Neuronal stem cell (in vitro differentiated cells): ENCODE measurements at regions not wholly inside any gene's neighbourhood (a gene's known extent, or its start where the extent isn't known, plus 50 kb on each side); places are given as distances from the start of the nearest gene placed in this dataset.

Experiments used
- DNase-seq: peaks from one replicate; pipeline ENCODE4 v3.0.0-alpha.2; 2013; ENCODE audit warnings: low spot score
- H2AFZ ChIP-seq: one replicate; pipeline ENCODE4 v1.6.1; 2013; ENCODE audit warnings: mild to moderate bottlenecking, low read length, inconsistent platforms
- H2AK5ac ChIP-seq: 2 replicates; pipeline ENCODE4 v1.6.1; 2013; ENCODE audit warnings: low read depth, mild to moderate bottlenecking, inconsistent platforms, low read length, moderate library complexity, mixed read lengths
- H2BK120ac ChIP-seq: 2 replicates; pipeline ENCODE4 v1.6.1; 2013; ENCODE audit warnings: low read depth, mild to moderate bottlenecking, inconsistent platforms, low read length, moderate library complexity, mixed read lengths
- H2BK12ac ChIP-seq: one replicate; pipeline ENCODE4 v1.6.1; 2013; ENCODE audit warnings: low read length, inconsistent platforms
- H2BK15ac ChIP-seq: 2 replicates; pipeline ENCODE4 v1.6.1; 2013; ENCODE audit warnings: mild to moderate bottlenecking, low read length, inconsistent platforms, mixed read lengths
- H2BK5ac ChIP-seq: one replicate; pipeline ENCODE4 v1.6.1; 2013; ENCODE audit warnings: inconsistent platforms, mild to moderate bottlenecking, low read length, moderate library complexity
- H3K14ac ChIP-seq: one replicate; pipeline ENCODE4 v1.6.1; 2013; ENCODE audit warnings: low read length, inconsistent platforms
- H3K18ac ChIP-seq: 2 replicates; pipeline ENCODE4 v1.6.1; 2013; ENCODE audit warnings: low read length, inconsistent platforms
- H3K23ac ChIP-seq: 2 replicates; pipeline ENCODE4 v1.6.1; 2013; ENCODE audit warnings: low read depth, mild to moderate bottlenecking, mixed read lengths, low read length, inconsistent platforms; ENCODE audit not compliant: poor library complexity
- H3K27ac ChIP-seq: replicated peaks from 3 replicates; pipeline ENCODE4 v1.5.1; 2013; ENCODE audit warnings: low read length, inconsistent platforms
- H3K27me3 ChIP-seq, 3 experiments: 2 replicates each; pipeline ENCODE4 v1.6.1; 2013; ENCODE audit warnings: low read length in 3 of 3, mild to moderate bottlenecking in 2 of 3, inconsistent platforms in 1 of 3, low read depth in 1 of 3, mixed read lengths in 1 of 3, moderate library complexity in 1 of 3; ENCODE audit not compliant: control insufficient read depth in 3 of 3, insufficient read depth in 3 of 3
- H3K36me3 ChIP-seq, 2 donors: replicated peaks in 1 of 2; 2 replicates each; pipeline ENCODE4 v1.6.1; 2013; ENCODE audit warnings: low read length in 2 of 2; ENCODE audit not compliant: control insufficient read depth in 2 of 2, insufficient read depth in 2 of 2
- H3K4ac ChIP-seq: 2 replicates; pipeline ENCODE4 v1.6.1; 2013; ENCODE audit warnings: inconsistent platforms, mild to moderate bottlenecking, low read length, moderate library complexity
- H3K4me1 ChIP-seq, 2 donors: 1 replicate in 1 of 2; 2 replicates in 1 of 2; pipeline ENCODE4 v1.6.1; 2013; ENCODE audit warnings: low read length in 2 of 2, low read depth in 1 of 2; ENCODE audit not compliant: control insufficient read depth in 2 of 2, insufficient read depth in 1 of 2
- H3K4me2 ChIP-seq: one replicate; pipeline ENCODE4 v1.6.1; 2013; ENCODE audit warnings: mild to moderate bottlenecking, low read length, inconsistent platforms; ENCODE audit not compliant: insufficient read depth, poor library complexity, severe bottlenecking
- H3K4me3 ChIP-seq, 2 donors: 2 replicates each; pipeline ENCODE4 v1.5.1; 2013; ENCODE audit warnings: low read length in 2 of 2, mild to moderate bottlenecking in 2 of 2, inconsistent platforms in 1 of 2, moderate library complexity in 1 of 2
- H3K79me1 ChIP-seq: one replicate; pipeline ENCODE4 v1.6.1; 2013; ENCODE audit warnings: low read depth, mild to moderate bottlenecking, inconsistent platforms, low read length, moderate library complexity
- H3K9ac ChIP-seq: one replicate; pipeline ENCODE4 v1.6.1; 2013; ENCODE audit warnings: mild to moderate bottlenecking, low read depth, low read length, inconsistent platforms; ENCODE audit not compliant: poor library complexity
- H3K9me3 ChIP-seq, 2 donors: replicated peaks in 1 of 2; 2 replicates each; pipeline versions ENCODE3 to v1.6.1; 2013; ENCODE audit warnings: low read length in 2 of 2, mild to moderate bottlenecking in 2 of 2, inconsistent platforms in 1 of 2, low read depth in 1 of 2, mixed read lengths in 1 of 2, moderate library complexity in 1 of 2; ENCODE audit not compliant: control insufficient read depth in 2 of 2, insufficient read depth in 1 of 2
- H4K8ac ChIP-seq: one replicate; pipeline ENCODE4 v1.6.1; 2013; ENCODE audit warnings: low read depth, mild to moderate bottlenecking, inconsistent platforms, low read length, moderate library complexity
- H4K91ac ChIP-seq: one replicate; pipeline ENCODE4 v1.6.1; 2013; ENCODE audit warnings: low read length, low read depth, mild to moderate bottlenecking, inconsistent platforms; ENCODE audit not compliant: poor library complexity
- WGBS, 2 donors: extraction: QIAGEN DNeasy Blood & Tissue Kit; methylation state at CpG; one replicate each; pipeline ENCODE4 v1.1.7; 2013; ENCODE audit warnings: missing lambda C conversion rate in 2 of 2, mixed read lengths in 1 of 2; ENCODE audit not compliant: insufficient read length in 2 of 2, insufficient replicate concordance in 1 of 2; ENCODE audit errors: extremely low coverage in 2 of 2; 5-methylcytosine and 5-hydroxymethylcytosine counted together

DNA sequence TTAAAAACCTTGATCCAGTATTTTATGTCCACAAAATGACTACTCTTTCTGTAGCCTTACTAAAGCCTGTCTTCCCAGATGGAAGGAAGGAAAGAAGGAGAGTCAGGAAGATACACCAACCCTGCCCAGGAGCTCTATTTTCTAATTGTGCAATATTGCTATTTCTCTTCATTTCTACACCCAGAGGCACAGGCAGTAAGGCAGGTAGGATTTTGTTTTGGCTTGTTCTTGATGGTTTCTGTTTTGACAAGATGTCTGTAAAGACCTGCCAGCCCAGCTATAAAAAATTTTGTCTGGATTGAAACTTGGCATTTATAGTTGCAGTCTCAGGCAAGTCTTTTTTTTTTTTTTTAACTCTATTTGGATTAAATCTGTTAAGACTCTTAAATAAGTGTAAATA, 587.5 kb upstream of the ARID1B start:
- Histone ChIP-seq H4K8ac (no peak overlapping the region), H3K9ac (no peak overlapping the region), H3K79me1 (no peaks in the 10 kb centered on the region), H2BK120ac (no peak overlapping the region), H4K91ac (no peak overlapping the region), H2BK12ac (no peak overlapping the region), H3K4me2 (no peak overlapping the region), H3K27me3 (no peaks in the 10 kb centered on the region), H2AK5ac (no peak overlapping the region), H2BK5ac (no peak overlapping the region), H3K14ac (no peak overlapping the region), H3K23ac (no peak overlapping the region), H3K4me3 (no peak overlapping the region), H2BK15ac (no peak overlapping the region), H3K36me3 (no peaks in the 10 kb centered on the region), H3K18ac (no peak overlapping the region), H3K9me3 (no peaks in the 10 kb centered on the region), H3K27ac (no peak overlapping the region), H3K4ac (no peak overlapping the region), H3K4me1 (peaks cover 0 to 5% of the 10 kb centered on the region in 2 donors), H2AFZ (no peak overlapping the region)
- no peak for DNase-seq

DNA sequence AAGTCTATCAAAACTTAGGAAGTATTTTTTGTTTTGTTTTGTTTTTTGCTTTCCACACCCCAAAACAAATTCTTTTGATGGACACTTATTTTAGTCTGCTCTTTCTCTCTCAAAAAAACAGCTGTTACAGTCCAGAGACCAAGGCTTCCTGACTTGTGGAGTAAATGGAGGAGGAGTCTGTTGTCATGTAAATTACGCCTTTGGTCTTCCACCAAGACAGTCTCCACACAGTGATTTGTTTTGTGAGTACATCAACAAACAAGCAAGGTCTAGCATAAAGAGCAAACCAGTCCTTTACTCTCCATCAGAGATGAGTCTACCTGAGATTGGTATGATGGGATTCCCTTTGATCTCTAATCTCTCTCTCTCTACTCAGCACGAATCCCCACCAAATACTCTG, 588.0 kb upstream of the ARID1B start:
- Histone ChIP-seq H3K14ac (no peak overlapping the region), H2AK5ac (no peak overlapping the region), H3K9me3 (no peaks in the 10 kb centered on the region), H3K4ac (no peak overlapping the region), H4K8ac (no peak overlapping the region), H3K9ac (no peak overlapping the region), H3K79me1 (no peaks in the 10 kb centered on the region), H3K27ac (no peak overlapping the region), H3K4me3 (no peak overlapping the region), H2BK12ac (no peak overlapping the region), H2BK5ac (no peak overlapping the region), H3K4me1 (peaks cover 0 to 5% of the 10 kb centered on the region in 2 donors), H3K36me3 (no peaks in the 10 kb centered on the region), H3K23ac (no peak overlapping the region), H3K18ac (no peak overlapping the region), H3K27me3 (no peaks in the 10 kb centered on the region), H2BK120ac (no peak overlapping the region), H4K91ac (no peak overlapping the region), H2AFZ (no peak overlapping the region), H2BK15ac (no peak overlapping the region), H3K4me2 (no peak overlapping the region)
- DNase-seq: no peak
- WGBS, 2 donors: no CpG with 5 or more reads among the region's 2 CpGs

DNA sequence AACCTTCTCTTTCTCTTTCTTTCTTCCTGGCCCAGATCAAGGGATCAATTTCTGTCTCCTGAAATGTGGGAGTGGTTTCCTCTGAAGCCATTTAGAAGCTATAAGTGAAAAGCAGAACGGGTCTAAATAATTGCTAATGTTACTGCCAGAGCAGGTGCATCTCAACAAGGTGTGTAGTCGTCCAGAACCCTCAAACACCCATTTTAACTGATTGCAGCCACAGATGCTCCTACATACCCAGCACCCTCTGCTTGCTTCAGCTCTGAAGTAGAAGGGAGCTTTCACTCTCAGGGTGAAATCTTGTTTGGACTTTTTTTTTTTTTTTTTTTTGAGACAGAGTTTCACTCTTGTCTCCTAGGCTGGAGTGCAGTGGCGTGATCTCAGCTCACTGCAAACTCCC, 592.1 kb upstream of the ARID1B start:
- no peak overlapping the region for H2AFZ ChIP-seq
- H3K4ac ChIP-seq: no peak overlapping the region
- no peak overlapping the region for H3K9ac ChIP-seq
- H4K91ac ChIP-seq: no peak overlapping the region
- no peak overlapping the region for H2BK15ac ChIP-seq
- H3K14ac ChIP-seq: no peak overlapping the region
- WGBS, 2 donors: no CpG with 5 or more reads among the region's 3 CpGs
- no peak overlapping the region for H2AK5ac ChIP-seq
- no peak overlapping the region for H3K4me2 ChIP-seq
- H2BK120ac ChIP-seq: no peak overlapping the region
- H3K27me3 ChIP-seq: no peaks in the 10 kb centered on the region
- no peak overlapping the region for H4K8ac ChIP-seq
- no peak overlapping the region for H3K18ac ChIP-seq
- H3K4me1 ChIP-seq: peaks cover 0 to 5% of the 10 kb centered on the region in 2 donors
- H3K9me3 ChIP-seq: no peaks in the 10 kb centered on the region
- DNase-seq: no peak
- H3K36me3 ChIP-seq: no peaks in the 10 kb centered on the region
- no peak overlapping the region for H2BK5ac ChIP-seq
- no peaks in the 10 kb centered on the region for H3K79me1 ChIP-seq
- H3K27ac ChIP-seq: no peak overlapping the region
- H2BK12ac ChIP-seq: no peak overlapping the region
- no peak overlapping the region for H3K4me3 ChIP-seq
- no peak overlapping the region for H3K23ac ChIP-seq

DNA sequence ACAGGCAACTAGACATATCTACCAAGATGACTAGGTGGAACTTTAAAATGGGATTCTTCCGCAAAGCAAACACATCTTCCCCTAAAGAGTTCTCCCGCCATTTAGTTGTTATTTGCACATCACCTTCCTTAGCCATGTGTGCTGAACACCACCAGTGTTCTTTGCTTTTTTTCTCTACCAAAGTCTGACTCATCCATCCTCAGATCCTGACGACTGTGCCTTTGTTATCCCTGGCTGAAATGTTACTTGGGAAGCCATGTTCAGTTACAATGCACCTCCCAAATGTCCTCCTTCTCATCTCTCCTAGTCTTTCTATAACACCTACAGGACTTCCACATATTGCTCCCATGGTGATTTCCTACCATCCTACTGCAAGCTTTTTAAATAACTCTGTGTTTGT, 593.5 kb upstream of the ARID1B start:
- Histone ChIP-seq H3K27ac (no peak overlapping the region), H3K9ac (no peak overlapping the region), H4K91ac (no peak overlapping the region), H2BK5ac (no peak overlapping the region), H3K9me3 (no peaks in the 10 kb centered on the region), H3K36me3 (no peaks in the 10 kb centered on the region), H3K4me2 (no peak overlapping the region), H4K8ac (no peak overlapping the region), H2BK15ac (no peak overlapping the region), H3K18ac (no peak overlapping the region), H2AK5ac (no peak overlapping the region), H3K4me1 (peaks cover 0 to 2% of the 10 kb centered on the region in 2 donors), H2BK12ac (no peak overlapping the region), H2AFZ (no peak overlapping the region), H3K27me3 (no peaks in the 10 kb centered on the region), H3K4me3 (no peak overlapping the region), H3K79me1 (no peaks in the 10 kb centered on the region), H3K4ac (no peak overlapping the region), H2BK120ac (no peak overlapping the region), H3K14ac (no peak overlapping the region), H3K23ac (no peak overlapping the region)
- DNase-seq: no peak
- WGBS, 2 donors: no CpG with 5 or more reads among the region's 3 CpGs
